Naive B cell (primary cell): ENCODE measurements at regions not wholly inside any gene's neighbourhood (a gene's known extent, or its start where the extent isn't known, plus 50 kb on each side); places are given as distances from the start of the nearest gene placed in this dataset.
"Not testable (repeated sequence)": the region's sequence is repeated elsewhere in the genome, so short reads cannot be mapped to it uniquely, and the experiment has no call there.

Experiments
- ATAC-seq, 2 donors: fragments of 150-1000 bp; cut with Tn5 transposase; 2 replicates each; pipeline ENCODE4 v1.10.0; 2021; ENCODE audit warnings: low read depth in 2 of 2, mild to moderate bottlenecking in 2 of 2, moderate library complexity in 2 of 2
- DNase-seq: peaks from one replicate; pipeline ENCODE4 v3.0.0; 2022
- H3K27ac Mint-ChIP-seq, 6 donors: one replicate each; pipeline ENCODE4 v1.8.0; 2020 to 2022; ENCODE audit warnings: mild to moderate bottlenecking in 6 of 6, mixed read lengths in 6 of 6, moderate library complexity in 5 of 6, inconsistent platforms in 2 of 6
- H3K27me3 Mint-ChIP-seq, 3 donors: one replicate each; pipeline ENCODE4 v1.8.0; 2021 to 2022; ENCODE audit warnings: mixed read lengths in 3 of 3, mild to moderate bottlenecking in 1 of 3
- H3K36me3 Mint-ChIP-seq, 2 donors: one replicate each; pipeline ENCODE4 v1.8.0; 2020 to 2022; ENCODE audit warnings: mixed read lengths in 2 of 2, inconsistent platforms in 1 of 2, mild to moderate bottlenecking in 1 of 2
- H3K4me1 Mint-ChIP-seq, 3 donors: one replicate each; pipeline ENCODE4 v1.8.0; 2020 to 2022; ENCODE audit warnings: mixed read lengths in 3 of 3, inconsistent platforms in 1 of 3, mild to moderate bottlenecking in 1 of 3, moderate library complexity in 1 of 3
- H3K4me3 Mint-ChIP-seq, 8 donors: one replicate each; pipeline ENCODE4 v1.8.0; 2020 to 2022; ENCODE audit warnings: mild to moderate bottlenecking in 8 of 8, mixed read lengths in 8 of 8, moderate library complexity in 8 of 8, inconsistent platforms in 2 of 8
- H3K9me3 Mint-ChIP-seq, 7 donors: one replicate each; pipeline ENCODE4 v1.8.0; 2020 to 2022; ENCODE audit warnings: mixed read lengths in 7 of 7, mild to moderate bottlenecking in 5 of 7, inconsistent platforms in 2 of 7, moderate library complexity in 1 of 7

GRCh38 chr5:87020099-87020934 is 247.4 kb upstream of the RASA1 start:
- Mint-ChIP-seq H3K36me3 (no peaks in the 10 kb centered on the region), H3K27me3 (no peaks in the 10 kb centered on the region), H3K4me1 (peaks cover 13 to 21% (median 14%) of the 10 kb centered on the region in 3 donors), H3K27ac (peak overlapping the region in 2 of 6 donors; percentile 6 to 36), H3K9me3 (peaks cover 0 to 8% (median 0%) of the 10 kb centered on the region in 7 donors), H3K4me3 (peak overlapping the region in 4 of 8 donors; percentile 10 to 54 (median 18))
- DNase-seq (no peak), ATAC-seq (peak in 1 of 2 donors; percentile 44)

GRCh38 chr5:87022415-87022814 is 245.3 kb upstream of the RASA1 start:
- no peak for DNase-seq
- no peak for ATAC-seq
- Mint-ChIP-seq H3K9me3 (peaks cover 0 to 8% (median 0%) of the 10 kb centered on the region in 7 donors), H3K4me3 (no peak overlapping the region), H3K4me1 (peaks cover 13 to 21% (median 14%) of the 10 kb centered on the region in 3 donors), H3K27me3 (no peaks in the 10 kb centered on the region), H3K36me3 (no peaks in the 10 kb centered on the region), H3K27ac (no peak overlapping the region)

GRCh38 chr5:87027570-87027969 is 240.1 kb upstream of the RASA1 start:
- Mint-ChIP-seq H3K9me3 (peaks cover 0 to 8% (median 0%) of the 10 kb centered on the region in 7 donors), H3K36me3 (peaks cover 0 to 8% of the 10 kb centered on the region in 2 donors), H3K4me3 (no peak overlapping the region), H3K27me3 (no peaks in the 10 kb centered on the region), H3K27ac (peak overlapping the region in 1 of 6 donors; percentile 47), H3K4me1 (peaks cover 0 to 1% (median 0%) of the 10 kb centered on the region in 3 donors)
- ATAC-seq (no peak), DNase-seq (no peak)

- H3K27me3 Mint-ChIP-seq = no peaks in the 10 kb centered on the region
- H3K9me3 Mint-ChIP-seq = peaks cover 0 to 6% (median 0%) of the 10 kb centered on the region in 7 donors
- no peaks in the 10 kb centered on the region for H3K4me1 Mint-ChIP-seq
- no peak overlapping the region for H3K27ac Mint-ChIP-seq
- no peak overlapping the region for H3K4me3 Mint-ChIP-seq
- DNase-seq = no peak
- ATAC-seq = no peak
- peaks cover 0 to 8% of the 10 kb centered on the region in 2 donors for H3K36me3 Mint-ChIP-seq
Observed at GRCh38 chr5:87029951-87030350, 237.7 kb upstream of the RASA1 start.

DNA sequence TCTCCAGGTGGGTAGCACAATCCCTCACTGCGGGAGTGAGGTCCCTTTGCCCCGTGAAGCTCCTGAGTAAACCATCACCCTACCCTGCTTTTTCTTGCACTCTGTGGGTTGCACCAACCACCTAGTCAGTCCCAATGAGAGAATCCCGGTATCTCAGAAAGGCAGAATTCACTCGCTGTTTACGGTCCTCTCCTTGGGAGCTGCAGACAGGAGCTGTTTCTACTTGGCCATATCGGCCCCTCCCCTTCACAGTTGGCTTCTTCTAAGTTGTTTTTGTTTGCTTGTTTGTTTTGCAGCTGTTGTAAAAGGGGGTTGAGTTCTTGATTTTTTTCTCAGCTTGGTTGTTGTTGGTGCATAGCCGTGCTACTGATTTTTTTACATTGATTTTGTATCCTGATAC is 237.0 kb upstream of the RASA1 start:
- no peak overlapping the region for H3K4me3 Mint-ChIP-seq
- H3K9me3 Mint-ChIP-seq = peaks cover 0 to 6% (median 0%) of the 10 kb centered on the region in 7 donors
- no peak overlapping the region for H3K27ac Mint-ChIP-seq
- no peak for DNase-seq
- H3K27me3 Mint-ChIP-seq = no peaks in the 10 kb centered on the region
- no peak for ATAC-seq
- peaks cover 0 to 8% of the 10 kb centered on the region in 2 donors for H3K36me3 Mint-ChIP-seq
- no peaks in the 10 kb centered on the region for H3K4me1 Mint-ChIP-seq

DNA sequence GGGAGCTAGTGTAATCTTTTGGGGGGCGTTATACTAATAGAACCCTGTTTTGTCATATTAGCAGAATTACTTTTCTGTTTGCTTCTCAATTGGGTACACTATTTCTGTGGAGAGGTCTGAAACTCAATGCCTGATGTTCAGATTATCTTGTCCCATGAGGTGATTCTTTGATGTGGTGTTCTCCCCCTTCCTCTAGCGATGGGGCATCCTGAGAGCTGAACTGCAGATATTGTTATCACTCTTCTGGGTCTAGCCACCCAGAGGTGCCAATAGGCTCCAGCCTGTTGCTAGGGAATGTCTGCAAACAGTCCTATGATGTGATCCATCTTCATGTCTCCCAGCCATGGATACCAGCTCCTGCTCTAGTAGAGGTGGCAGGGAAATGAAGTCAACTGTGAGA is 233.1 kb upstream of the RASA1 start:
- Mint-ChIP-seq H3K27ac (peak overlapping the region in 1 of 6 donors; percentile 49), H3K4me3 (no peak overlapping the region), H3K9me3 (peaks cover 0 to 14% (median 5%) of the 10 kb centered on the region in 7 donors), H3K27me3 (no peaks in the 10 kb centered on the region), H3K4me1 (peaks cover 4 to 6% (median 5%) of the 10 kb centered on the region in 3 donors), H3K36me3 (peaks cover 0 to 1% of the 10 kb centered on the region in 2 donors)
- DNase-seq = no peak
- no peak for ATAC-seq

- Mint-ChIP-seq H3K4me1 (peaks cover 4 to 15% (median 11%) of the 10 kb centered on the region in 3 donors), H3K9me3 (peaks cover 0 to 31% (median 13%) of the 10 kb centered on the region in 7 donors), H3K27me3 (peaks cover 0 to 5% (median 0%) of the 10 kb centered on the region in 3 donors), H3K27ac (no peak overlapping the region), H3K36me3 (peaks cover 0 to 18% of the 10 kb centered on the region in 2 donors), H3K4me3 (no peak overlapping the region)
- ATAC-seq (no peak), DNase-seq (no peak)
Observed at GRCh38 chr5:87042554-87042953, 225.1 kb upstream of the RASA1 start.

GRCh38 chr5:87048156-87048555 is 219.5 kb upstream of the RASA1 start:
- Mint-ChIP-seq H3K4me3 (peak overlapping the region in 1 of 8 donors; percentile 15), H3K27ac (no peak overlapping the region), H3K36me3 (peaks cover 0 to 43% of the 10 kb centered on the region in 2 donors), H3K4me1 (peaks cover 15 to 23% (median 20%) of the 10 kb centered on the region in 3 donors), H3K9me3 (peaks cover 11 to 46% (median 24%) of the 10 kb centered on the region in 7 donors), H3K27me3 (peaks cover 0 to 2% (median 0%) of the 10 kb centered on the region in 3 donors)
- DNase-seq = no peak
- no peak for ATAC-seq

GRCh38 chr5:87049012-87049411 is 218.7 kb upstream of the RASA1 start:
- not testable (repeated sequence) for H3K4me3 Mint-ChIP-seq, DNase-seq, H3K27ac Mint-ChIP-seq, ATAC-seq, H3K27me3 Mint-ChIP-seq
- Mint-ChIP-seq H3K36me3 (peaks cover 0 to 37% of the 10 kb centered on the region in 2 donors), H3K4me1 (peaks cover 15 to 25% (median 21%) of the 10 kb centered on the region in 3 donors), H3K9me3 (peaks cover 11 to 42% (median 22%) of the 10 kb centered on the region in 7 donors)

- H3K36me3 Mint-ChIP-seq = peaks cover 0 to 37% of the 10 kb centered on the region in 2 donors
- H3K4me1 Mint-ChIP-seq = peaks cover 19 to 29% (median 27%) of the 10 kb centered on the region in 3 donors
- DNase-seq (no peak), ATAC-seq (no peak)
- H3K4me3 Mint-ChIP-seq = peak overlapping the region in 2 of 8 donors; percentile 34 to 49
- peak overlapping the region in 2 of 6 donors; percentile 13 to 52 for H3K27ac Mint-ChIP-seq
- H3K27me3 Mint-ChIP-seq = no peaks in the 10 kb centered on the region
- H3K9me3 Mint-ChIP-seq = peaks cover 11 to 36% (median 21%) of the 10 kb centered on the region in 7 donors
Observed at GRCh38 chr5:87051502-87052113, 216.1 kb upstream of the RASA1 start.

- Mint-ChIP-seq H3K4me3 (no peak overlapping the region), H3K9me3 (peaks cover 11 to 33% (median 21%) of the 10 kb centered on the region in 7 donors), H3K4me1 (peaks cover 19 to 29% (median 24%) of the 10 kb centered on the region in 3 donors), H3K36me3 (peaks cover 0 to 34% of the 10 kb centered on the region in 2 donors), H3K27ac (no peak overlapping the region), H3K27me3 (no peaks in the 10 kb centered on the region)
- ATAC-seq = no peak
- no peak for DNase-seq
Observed at GRCh38 chr5:87053146-87053545, 214.5 kb upstream of the RASA1 start.

GRCh38 chr5:87054821-87055220 is 212.9 kb upstream of the RASA1 start:
- no peak overlapping the region for H3K27ac Mint-ChIP-seq
- DNase-seq (no peak), ATAC-seq (no peak)
- H3K27me3 Mint-ChIP-seq = no peaks in the 10 kb centered on the region
- H3K9me3 Mint-ChIP-seq = peaks cover 7 to 17% (median 15%) of the 10 kb centered on the region in 7 donors
- peaks cover 0 to 18% of the 10 kb centered on the region in 2 donors for H3K36me3 Mint-ChIP-seq
- no peak overlapping the region for H3K4me3 Mint-ChIP-seq
- H3K4me1 Mint-ChIP-seq = peaks cover 19 to 29% (median 24%) of the 10 kb centered on the region in 3 donors

DNA sequence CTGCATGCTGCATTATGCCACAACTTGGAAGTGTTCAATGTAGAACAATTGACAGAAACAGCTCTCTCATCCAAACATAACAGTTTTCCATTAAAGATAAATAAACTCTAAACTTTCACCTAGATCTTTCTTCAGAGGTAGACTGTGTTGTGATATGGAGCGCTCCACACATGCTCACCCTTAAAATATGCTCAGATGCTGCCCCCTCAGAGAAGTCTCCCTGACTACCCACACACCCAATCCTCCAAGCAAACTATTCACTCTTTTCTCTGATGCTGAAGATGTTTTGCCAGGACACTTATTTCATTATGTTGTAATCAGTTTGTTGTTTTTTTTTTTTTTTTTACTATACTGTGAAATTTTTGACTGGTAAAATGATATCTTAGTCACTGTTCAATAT is 206.6 kb upstream of the RASA1 start:
- DNase-seq = no peak
- Mint-ChIP-seq H3K4me1 (peaks cover 0 to 2% (median 0%) of the 10 kb centered on the region in 3 donors), H3K27ac (no peak overlapping the region), H3K9me3 (peaks cover 5 to 21% (median 14%) of the 10 kb centered on the region in 7 donors), H3K36me3 (peaks cover 0 to 19% of the 10 kb centered on the region in 2 donors), H3K4me3 (no peak overlapping the region), H3K27me3 (no peaks in the 10 kb centered on the region)
- no peak for ATAC-seq
